ENCODE measurements at regions not wholly inside any gene's neighbourhood (a gene's known extent, or its start where the extent isn't known, plus 50 kb on each side); places are given as distances from the start of the nearest gene placed in this dataset.
A peak's percentile ranks its signal among the peaks of the same experiment; 100 is the strongest.
"Not testable (repeated sequence)": the region's sequence is repeated elsewhere in the genome, so short reads cannot be mapped to it uniquely, and the experiment has no call there.

DNA sequence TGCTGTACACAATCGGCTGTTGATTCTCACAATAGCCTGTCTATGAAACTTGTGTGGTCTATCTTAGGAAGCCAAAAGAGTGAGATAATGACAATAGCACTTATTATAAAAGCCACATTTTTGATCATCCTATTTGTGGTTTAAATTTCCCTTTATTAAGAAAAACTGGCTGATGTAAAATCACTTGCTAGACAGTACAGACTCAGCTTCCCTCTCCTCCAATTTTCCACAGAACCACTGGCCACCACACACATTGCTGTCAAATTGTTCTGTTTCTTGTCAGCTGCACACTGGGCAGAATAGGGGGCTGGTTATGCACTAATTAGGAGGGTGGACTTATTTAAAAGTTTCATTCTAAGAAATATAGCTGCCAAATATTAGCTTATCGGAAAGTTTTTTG lies 425.9 kb downstream of the EPHA3 start:
- DNase-seq (ENCODE audit: low spot score) = no peak

DNA sequence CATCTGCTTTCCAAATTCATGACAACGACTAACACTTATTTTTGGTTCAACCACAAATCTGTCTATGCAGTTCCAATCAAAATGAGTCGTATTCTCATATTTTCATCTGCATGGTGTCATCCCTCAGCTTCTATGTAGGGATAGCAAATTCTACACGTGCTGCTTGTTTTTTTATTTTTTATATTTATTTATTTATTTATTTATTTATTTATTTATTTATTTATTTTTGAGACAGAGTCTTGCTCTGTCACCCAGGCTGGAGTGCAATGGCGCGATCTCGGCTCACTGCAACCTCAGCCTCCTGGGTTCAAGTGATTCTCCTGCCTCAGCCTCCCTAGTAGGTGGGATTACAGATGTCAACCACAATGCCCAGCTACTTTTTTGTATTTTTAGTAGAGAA lies 447.2 kb downstream of the EPHA3 start:
- not testable (repeated sequence) for DNase-seq (ENCODE audit: low spot score)

DNA sequence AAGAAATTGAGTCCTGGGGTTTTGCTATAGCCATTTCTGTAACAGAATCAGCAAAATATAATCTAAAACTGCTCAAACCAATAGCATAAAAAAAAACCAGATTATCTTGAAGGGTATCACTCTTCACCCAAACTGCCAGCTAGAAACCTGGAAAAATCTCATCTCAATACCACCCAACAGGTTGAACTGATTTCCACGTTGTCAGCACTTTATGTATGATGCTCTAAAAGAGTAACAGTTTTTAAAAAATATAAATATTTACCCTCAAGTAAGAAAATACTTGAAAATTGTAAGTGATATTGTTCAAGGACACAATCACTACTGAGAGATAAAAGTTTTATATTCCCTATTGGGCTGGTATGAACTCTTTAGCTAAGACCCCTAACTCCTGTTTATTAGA lies 451.3 kb downstream of the EPHA3 start:
- no peak for DNase-seq (ENCODE audit: low spot score)

DNA sequence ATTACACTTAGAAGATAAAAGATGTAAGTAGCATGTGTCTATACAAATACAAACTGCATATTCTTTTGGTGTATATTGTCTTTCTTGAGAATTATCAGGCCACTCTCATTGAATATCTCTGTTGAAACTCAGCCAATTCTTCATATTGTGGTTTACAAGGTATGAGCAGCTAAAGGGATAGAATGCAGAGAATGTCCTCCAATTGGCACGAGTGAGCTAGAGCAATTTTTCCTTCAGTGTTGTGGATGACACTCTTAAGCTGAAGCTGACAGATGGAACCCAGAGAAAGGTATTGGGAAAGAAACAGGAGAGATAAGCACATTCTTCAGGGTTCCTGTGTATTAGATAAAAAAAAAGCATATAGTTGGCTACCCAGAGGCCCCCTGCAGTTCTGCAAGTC lies 453.1 kb downstream of the EPHA3 start:
- no peak for DNase-seq (ENCODE audit: low spot score)

DNA sequence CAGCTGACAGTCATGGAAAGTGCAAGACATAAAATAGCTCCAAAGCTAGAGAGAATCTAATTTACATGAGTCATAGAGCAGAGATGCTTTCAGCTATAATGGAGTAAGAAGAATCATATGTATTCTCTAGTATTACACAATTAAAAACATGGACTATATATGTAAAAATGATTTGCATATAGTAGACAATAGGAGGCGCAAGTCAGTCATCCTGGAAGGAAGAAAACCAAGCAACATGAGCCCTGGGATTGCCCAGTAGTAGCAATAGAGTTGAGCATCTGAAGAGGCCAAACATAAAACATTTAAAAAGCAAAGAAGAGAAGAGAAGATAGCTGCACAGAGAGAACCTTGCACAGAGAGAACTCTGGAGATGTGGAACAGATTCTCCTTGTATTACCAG lies 455.0 kb downstream of the EPHA3 start:
- no peak for DNase-seq (ENCODE audit: low spot score)

DNA sequence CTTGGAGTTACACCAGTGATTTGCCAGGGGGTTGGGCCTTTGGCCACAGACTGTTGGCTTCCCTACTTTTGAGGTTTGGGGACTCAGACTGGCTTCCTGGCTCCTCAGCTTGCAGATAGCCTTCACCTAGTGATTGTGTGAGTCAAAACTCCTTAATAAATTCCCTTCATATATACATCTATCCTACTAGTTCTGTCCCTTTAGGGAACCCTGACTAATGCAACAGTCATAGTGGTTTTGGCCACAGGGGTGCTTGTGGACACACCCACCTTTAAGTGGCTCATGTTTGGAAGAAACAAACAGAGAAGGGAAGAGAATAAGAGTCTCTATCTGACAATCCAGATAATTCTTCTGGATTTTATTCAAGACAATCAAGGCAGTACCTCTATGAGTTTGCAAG lies 457.7 kb downstream of the EPHA3 start:
- peak; percentile 21 for DNase-seq (ENCODE audit: low spot score)

DNA sequence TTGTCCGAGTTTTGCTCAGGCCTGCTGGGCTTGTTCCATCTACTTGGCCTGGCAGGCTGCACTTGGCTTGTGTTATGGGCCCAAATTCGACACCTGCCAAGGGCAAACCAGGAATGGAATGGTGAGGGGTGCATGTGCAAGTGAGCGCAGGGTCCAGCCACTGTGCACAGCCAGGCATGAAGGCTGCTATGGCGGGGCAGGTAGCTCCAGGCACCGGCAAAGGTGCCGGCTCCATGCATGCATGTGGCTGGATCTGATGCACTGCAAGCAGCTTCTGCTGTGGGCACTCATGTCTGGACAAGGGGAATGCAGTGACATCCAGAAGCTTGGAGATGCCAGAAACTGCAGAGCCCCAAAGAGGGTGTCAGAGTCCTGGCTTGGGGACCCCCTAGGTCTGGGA lies 463.0 kb downstream of the EPHA3 start:
- no peak for DNase-seq (ENCODE audit: low spot score)

DNA sequence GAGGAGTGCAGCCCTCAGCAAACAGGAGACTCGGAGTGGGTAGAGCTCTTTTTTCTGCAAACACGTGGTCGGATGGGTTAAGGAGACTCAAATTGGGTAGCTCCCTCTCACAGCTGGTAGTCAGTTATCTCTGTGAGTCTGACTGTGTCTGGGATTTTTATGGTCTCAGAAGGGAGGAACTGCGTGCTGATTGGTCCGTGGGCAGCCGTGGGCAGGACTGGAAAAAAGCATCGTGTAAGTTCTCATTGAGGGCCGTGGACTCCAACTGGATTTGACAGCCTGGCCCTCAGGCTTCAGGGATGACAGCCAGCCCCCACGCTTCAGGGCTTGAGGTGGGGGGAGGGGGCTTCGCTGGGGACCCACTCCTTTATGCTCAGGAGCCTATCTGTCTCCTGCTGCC lies 463.9 kb downstream of the EPHA3 start:
- no peak for DNase-seq (ENCODE audit: low spot score)

DNA sequence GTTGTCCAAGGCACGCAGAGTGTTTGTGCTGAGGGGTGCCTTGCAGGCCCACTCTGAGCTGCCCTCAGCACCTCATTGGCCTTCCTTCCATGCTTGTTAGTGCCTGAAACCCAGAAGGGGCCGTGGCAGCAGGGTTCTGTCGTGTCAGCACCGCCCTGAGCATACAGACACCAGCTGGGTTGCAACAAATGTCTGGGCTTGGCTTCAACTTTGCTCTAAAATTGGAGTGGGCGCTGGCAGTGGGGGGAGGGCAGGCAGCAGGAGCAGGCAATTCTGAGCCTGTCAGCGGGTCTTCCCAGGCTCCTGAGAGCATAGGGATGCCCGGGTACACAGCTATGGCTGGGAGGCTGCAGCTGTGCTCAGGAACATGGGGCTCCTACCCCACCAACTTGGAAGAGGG lies 464.3 kb downstream of the EPHA3 start:
- no peak for DNase-seq (ENCODE audit: low spot score)

DNA sequence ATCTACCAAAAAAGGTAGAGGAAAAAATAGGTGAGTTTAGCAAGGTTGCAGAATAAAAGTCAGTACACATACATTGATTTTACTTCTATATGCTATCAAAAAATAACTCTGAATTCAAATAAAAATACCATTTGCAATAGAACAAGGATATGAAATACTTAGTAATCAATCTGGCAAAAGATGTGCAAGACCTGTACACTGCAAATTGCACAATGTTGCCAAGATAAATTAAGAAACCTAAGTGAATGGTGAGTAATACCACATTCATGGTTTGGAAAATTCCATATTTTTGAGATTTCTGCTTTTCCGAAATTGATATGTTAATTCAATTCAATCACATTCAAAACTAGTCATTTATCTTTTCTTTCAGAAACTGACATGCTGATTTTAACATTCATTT lies 464.8 kb downstream of the EPHA3 start:
- no peak for DNase-seq (ENCODE audit: low spot score)

DNA sequence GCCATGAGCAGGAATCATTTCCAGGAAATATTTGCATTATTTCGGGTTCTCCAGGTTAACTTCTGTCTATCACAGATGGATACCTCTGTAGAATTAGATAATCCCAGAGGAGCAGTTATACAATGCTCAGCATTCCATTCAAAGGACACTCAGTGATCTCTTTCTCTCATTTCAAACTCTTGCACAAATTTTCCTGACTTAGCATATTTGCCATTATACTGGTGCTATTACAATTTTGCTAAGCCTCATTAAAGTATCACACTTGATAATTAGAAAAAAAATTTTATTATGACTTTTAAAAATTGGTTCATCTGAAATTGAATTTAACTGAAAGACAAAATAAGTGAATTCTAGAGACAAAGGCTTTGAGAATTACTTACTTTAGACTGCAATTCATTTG lies 469.0 kb downstream of the EPHA3 start:
- no peak for DNase-seq (ENCODE audit: low spot score)

DNA sequence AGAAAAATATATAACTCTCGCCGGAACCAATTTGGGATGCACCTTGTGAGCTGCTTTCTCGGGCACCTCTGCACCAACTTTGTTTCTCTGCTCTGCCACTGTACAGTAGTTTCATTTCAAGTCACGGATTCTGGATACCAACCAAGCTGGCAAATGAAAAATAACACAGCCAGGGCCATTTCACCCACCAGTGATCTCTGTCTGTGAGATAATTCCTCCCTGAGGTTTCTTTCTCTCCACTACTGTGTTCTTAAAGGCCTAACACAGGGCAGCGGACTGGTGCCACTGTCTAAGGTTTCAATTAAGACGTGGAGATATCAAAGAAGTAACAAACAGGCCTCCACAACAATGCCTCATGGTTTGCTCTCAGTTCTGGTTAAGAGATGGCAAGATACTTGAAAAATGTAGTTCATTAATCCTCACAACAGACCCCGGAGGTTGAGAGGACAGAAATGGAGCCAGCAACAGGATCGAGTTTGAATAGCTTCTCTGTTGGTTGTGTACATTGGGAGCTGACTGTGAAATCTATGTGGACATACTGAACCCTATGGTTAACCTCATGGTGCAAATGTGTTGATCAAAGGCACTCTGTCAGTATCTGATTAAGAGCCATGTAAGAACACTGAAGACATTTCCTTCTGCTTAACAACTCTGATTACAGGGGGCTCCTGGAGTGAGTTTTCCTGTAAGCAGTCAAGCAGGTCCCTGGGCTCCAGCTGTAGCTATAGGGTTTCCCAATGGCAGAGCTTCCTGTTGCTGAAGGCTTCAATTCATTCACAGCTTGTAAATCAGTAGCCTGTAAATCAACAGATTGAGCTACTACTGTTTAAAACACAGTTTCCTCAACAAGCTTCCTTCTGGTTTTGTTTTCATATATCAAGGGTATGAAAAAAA lies 470.5 kb downstream of the EPHA3 start:
- no peak for DNase-seq (ENCODE audit: low spot score)

DNA sequence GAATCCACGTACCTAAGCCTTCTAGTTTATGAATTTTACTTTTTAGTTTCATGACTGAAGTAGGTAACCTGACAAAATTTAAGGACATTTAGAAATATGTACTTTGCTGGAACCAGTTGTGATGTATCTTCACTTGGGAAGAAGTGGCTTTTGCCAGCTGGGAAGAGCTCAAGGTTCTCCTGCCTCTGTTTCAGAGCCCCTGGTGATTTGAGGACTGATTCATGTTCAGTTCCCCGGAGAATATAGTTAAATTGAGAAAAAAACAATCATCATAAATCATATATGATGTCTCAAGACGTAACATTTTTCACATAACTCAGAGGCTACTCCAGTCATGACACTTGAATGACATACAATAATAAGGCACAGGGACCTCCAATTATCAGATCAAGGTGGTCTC lies 473.4 kb downstream of the EPHA3 start:
- no peak for DNase-seq (ENCODE audit: low spot score)

DNA sequence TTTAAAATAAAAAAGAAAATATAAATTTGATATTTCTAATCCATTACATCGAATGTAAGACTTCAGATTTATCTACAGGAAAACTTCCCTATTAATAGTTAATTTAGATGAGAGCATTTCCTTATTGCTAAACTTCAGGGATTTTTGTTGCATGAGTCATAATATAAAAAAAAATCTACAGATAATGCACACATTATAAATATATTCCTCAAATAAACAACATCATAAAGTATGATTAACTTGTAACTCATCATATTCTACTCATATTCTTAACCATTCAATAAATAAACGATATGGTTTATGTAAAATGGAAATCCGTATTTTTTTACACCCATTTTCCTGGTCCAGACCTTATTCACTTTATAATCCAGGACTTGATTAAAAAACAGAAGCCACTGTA lies 477.0 kb downstream of the EPHA3 start:
- no peak for DNase-seq (ENCODE audit: low spot score)

DNA sequence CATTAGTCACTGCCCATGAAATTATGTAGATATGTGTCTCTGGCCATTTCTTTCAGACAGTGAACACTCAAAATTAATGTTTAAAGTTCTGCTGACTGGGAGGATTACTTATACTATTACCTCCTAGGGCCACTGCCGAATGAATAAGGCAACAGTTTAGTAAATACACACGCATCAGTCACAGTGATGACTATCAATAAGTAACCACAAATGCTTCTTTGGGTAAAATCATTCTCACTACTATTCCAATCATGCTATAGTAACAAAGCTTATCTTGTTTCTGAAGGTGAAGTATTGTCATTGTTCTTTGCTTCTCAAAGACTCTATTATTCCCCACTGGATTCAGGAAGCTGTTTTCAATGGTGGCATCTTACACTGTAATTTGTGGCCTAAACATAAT lies 478.8 kb downstream of the EPHA3 start:
- DNase-seq (ENCODE audit: low spot score) = no peak

DNA sequence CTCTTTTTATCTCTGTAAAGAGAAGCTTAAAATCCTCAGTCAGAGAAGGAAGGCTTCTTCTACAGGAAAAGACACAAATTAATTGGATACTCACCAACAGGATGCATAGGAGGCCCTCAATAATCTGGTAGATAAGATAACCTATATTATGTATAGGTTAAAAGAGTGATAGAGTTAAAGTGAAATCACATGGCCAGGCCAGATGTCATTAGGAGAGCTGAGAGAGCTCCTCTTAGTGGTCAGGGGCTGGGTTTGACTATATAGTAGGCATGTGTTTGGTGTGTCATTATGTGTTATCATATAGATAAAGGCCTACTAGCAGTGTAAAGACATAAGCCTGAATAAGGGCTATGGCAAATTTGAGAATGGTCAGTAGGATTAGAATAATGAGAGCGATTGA lies 479.3 kb downstream of the EPHA3 start:
- no peak for DNase-seq (ENCODE audit: low spot score)

DNA sequence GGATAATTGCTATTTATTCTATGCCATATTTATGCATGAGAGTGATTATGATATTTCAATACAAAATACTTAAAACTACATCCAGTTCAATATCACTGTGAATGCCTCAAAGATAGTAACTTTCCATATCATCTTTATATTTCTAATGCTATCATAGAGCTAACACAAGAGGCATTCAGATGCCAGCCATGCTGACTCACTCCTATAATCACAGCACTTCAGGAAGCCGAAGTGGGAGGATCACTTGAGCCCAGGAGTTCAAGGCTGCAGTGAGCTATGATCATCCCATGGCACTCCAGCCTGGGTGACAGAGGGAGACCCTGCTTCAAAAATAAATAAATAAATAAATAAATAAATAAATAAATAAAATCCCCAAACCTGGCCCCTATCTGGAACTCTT lies 498.7 kb downstream of the EPHA3 start:
- peak; percentile 11 for DNase-seq (ENCODE audit: low spot score)

DNA sequence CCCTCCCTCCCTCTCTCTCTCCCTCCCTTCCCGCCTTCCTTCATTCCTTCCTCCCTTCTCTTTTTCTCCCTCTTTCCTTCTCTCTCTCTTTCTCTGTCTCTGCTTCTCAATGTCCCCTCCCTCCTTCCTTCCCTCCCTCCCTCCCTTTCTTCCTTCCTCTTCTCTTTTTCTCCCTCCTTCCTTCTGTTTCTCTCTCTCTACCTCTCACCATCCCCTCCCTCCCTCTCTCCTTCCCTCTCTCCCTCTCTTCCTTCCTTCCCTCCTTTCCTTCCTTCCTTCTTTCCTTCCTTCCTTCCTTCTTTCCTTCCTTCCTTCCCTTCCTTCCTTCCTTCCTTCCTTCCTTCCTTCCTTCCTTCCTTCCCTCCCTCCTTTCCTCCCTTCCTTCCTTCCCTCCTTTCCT lies 504.6 kb downstream of the EPHA3 start:
- DNase-seq (ENCODE audit: low spot score) = no peak

DNA sequence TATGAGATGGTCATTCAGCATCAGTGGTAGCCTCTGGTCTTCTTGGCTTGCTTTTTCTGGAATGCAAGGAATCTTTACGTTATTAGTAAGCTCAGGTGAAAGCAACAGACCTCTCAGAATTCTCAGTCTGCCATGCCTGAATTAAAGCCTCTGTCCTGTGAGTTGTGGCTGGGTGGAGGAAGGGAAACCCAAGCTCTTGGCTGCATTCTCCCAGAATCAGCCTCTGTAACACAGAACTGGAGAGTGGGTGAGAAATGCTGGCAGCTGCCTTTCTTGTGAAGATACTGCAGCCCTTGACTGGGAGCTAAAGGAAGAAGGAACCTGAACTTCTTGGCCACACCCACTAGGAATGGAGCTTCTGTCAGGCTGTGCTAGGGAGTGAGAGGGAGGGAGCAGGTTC lies 505.8 kb downstream of the EPHA3 start:
- DNase-seq (ENCODE audit: low spot score) = no peak

DNA sequence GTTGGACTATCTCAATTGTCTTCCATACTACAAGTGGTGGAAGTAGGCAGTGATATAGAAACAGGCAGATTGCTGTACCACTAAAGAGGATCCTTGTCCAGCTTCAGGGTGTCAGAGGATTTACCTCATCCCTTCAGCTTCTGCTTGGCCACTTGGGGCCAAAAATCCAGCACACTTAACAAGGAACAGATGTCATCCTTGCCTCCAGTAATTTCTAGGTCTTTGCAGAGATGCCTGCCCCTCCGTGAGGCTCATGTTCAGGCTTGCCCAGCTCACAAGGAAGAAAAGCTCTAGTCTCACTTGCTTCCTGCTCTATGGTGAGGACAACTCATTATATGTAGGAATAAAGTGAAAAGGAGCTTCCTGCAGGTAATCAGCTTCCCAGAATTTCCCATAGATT lies 510.3 kb downstream of the EPHA3 start:
- DNase-seq (ENCODE audit: low spot score) = no peak

DNA sequence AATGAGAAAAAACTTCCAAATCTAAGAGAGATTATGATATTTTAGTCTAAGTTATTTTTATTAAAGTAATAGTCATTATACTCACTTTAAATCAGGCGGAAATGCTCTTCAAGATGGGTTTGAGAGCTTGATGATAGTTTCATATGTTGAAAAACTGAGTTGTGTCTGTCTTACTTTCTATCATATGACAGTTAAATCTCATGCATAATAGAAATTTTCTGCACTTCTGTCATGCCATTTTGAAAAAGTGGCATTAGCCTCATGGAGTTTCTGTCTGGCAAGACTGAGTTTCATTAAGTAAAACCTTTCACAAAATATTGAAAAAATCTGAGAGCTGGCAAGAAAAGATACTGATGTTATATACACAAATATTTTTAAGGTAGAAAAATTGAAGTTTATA lies 511.8 kb downstream of the EPHA3 start:
- no peak for DNase-seq (ENCODE audit: low spot score)

DNA sequence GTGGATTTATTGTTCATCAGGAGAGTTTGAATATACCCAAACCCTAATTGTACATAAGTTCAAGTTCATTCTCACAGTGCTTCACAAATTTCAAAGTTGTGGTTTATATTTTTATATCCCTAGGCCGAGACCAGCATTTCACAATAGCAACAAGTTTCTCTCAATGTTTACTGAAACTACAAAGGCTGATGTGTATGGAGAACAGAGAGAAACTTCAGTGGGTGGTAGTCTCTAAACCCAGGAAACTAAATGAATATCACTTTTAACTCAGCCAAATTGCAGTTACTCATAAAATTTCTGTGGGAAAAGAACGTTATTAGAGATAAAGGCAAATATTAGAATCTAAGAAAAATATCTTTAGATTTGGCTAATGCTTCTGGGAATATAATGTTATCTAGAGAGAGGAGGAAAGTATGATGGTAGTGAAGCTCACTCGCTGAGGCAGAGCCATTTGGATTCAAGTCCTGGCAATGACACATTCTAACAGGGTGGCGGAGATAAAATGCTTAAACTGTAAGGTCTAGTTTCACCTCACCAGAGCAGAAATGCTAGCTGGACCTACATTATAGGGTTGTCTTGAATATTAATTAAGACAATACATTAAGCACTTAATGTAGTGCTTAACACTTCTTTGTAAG lies 514.8 kb downstream of the EPHA3 start:
- DNase-seq (ENCODE audit: low spot score) = no peak

DNA sequence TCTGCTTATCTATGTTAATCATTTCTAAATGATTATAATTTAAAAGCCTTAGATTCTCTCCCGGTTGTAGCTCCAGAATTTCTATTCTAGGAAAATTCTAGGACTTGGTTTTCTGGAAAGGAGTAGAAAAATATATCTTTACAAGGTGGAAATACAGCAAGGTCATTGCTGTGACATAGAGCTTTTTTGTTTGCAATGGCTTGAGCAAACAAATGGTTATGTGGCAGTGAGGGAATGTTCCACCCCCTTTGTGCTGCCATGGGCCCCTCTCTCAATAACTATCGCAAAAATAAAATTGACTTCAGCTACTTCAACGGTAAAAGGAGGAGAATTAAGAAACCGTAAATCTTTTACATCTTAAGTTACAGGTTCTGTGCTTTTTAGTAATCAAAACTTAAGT lies 517.1 kb downstream of the EPHA3 start:
- no peak for DNase-seq (ENCODE audit: low spot score)

DNA sequence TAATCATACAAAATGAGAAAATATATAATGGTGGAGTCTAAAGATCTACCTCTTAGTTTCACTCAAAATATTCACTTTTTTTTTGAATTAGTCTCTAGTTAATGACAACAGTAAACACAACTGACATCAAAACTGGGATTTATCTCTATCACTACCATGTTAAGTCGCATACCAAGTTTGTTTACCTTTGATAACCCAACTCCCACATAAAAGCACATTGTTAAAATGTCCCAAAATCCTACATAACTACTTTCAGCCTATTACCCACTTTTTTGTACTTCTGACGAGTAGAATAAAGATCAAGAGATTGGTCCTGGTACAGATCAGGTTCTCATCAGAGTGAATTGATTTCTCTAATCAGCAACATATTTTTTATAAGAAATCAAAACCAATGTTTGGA lies 518.5 kb downstream of the EPHA3 start:
- DNase-seq (ENCODE audit: low spot score) = no peak

Measured in RKO (cell line).